ENCODE measurements at regions not wholly inside any gene's neighbourhood (a gene's known extent, or its start where the extent isn't known, plus 50 kb on each side); places are given as distances from the start of the nearest gene placed in this dataset.

DNA sequence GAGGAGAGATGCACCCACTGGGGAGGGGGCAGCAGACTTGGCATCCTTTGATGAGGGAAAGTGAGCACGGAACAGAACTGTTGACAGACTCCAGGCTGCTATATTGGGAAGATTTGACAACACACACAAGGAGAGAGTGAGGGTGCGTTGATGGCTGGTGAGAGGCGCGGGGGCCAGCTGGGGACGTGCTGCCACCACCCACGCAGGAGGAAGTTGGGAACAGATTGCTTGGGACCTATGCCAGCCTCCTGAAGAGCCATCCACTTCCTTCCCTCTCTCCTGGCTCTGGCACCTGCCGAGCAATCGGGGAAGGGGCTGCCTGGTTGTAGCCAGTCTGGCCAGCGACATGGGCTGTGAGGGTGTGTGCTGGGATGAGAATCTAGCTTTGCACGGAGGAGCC is 223.7 kb upstream of the CSF3R start:
- Mint-ChIP-seq H3K4me3 (ENCODE audit: unreplicated experiment) (no peak overlapping the region), H3K9me3 (ENCODE audit: low read depth) (no peaks in the 10 kb centered on the region), H3K27me3 (ENCODE audit: low read depth) (peaks cover 39% of the 10 kb centered on the region), H3K36me3 (ENCODE audit: low read depth) (no peaks in the 10 kb centered on the region), H3K4me1 (ENCODE audit: low read depth) (peaks cover 6% of the 10 kb centered on the region), H3K27ac (ENCODE audit: unreplicated experiment) (no peak overlapping the region)
- DNase-seq (ENCODE audit: low spot score) = no peak
- TF ChIP-seq, protein P1, sequence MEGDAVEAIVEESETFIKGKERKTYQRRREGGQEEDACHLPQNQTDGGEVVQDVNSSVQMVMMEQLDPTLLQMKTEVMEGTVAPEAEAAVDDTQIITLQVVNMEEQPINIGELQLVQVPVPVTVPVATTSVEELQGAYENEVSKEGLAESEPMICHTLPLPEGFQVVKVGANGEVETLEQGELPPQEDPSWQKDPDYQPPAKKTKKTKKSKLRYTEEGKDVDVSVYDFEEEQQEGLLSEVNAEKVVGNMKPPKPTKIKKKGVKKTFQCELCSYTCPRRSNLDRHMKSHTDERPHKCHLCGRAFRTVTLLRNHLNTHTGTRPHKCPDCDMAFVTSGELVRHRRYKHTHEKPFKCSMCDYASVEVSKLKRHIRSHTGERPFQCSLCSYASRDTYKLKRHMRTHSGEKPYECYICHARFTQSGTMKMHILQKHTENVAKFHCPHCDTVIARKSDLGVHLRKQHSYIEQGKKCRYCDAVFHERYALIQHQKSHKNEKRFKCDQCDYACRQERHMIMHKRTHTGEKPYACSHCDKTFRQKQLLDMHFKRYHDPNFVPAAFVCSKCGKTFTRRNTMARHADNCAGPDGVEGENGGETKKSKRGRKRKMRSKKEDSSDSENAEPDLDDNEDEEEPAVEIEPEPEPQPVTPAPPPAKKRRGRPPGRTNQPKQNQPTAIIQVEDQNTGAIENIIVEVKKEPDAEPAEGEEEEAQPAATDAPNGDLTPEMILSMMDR (IDR thresholded peaks at IDR 0.05) = no peak

DNA sequence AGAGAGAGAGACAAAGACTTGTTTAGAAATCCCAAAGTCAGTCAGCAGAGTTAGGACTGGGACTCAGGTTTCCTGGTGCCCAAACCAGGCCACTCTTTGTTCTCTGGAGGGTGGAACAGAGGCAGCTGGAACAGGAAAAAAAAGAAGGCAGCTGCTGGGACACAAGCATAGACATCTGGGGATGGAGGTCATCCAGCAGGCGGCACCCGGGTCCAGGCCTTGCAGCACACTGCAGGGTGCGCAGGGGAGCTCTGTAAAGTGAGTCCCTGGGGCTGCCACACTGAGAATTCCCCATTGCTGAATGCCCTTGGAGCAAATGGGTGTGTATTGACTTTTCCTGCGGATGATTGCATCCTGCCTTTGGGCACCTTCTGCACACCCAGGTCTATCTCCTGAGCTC is 222.9 kb upstream of the CSF3R start:
- Mint-ChIP-seq H3K4me1 (ENCODE audit: low read depth) (peaks cover 6% of the 10 kb centered on the region), H3K27me3 (ENCODE audit: low read depth) (peaks cover 33% of the 10 kb centered on the region), H3K9me3 (ENCODE audit: low read depth) (no peaks in the 10 kb centered on the region), H3K36me3 (ENCODE audit: low read depth) (no peaks in the 10 kb centered on the region), H3K4me3 (ENCODE audit: unreplicated experiment) (no peak overlapping the region), H3K27ac (ENCODE audit: unreplicated experiment) (no peak overlapping the region)
- TF ChIP-seq, protein P1 (IDR thresholded peaks at IDR 0.05) = no peak
- DNase-seq (ENCODE audit: low spot score) = no peak

DNA sequence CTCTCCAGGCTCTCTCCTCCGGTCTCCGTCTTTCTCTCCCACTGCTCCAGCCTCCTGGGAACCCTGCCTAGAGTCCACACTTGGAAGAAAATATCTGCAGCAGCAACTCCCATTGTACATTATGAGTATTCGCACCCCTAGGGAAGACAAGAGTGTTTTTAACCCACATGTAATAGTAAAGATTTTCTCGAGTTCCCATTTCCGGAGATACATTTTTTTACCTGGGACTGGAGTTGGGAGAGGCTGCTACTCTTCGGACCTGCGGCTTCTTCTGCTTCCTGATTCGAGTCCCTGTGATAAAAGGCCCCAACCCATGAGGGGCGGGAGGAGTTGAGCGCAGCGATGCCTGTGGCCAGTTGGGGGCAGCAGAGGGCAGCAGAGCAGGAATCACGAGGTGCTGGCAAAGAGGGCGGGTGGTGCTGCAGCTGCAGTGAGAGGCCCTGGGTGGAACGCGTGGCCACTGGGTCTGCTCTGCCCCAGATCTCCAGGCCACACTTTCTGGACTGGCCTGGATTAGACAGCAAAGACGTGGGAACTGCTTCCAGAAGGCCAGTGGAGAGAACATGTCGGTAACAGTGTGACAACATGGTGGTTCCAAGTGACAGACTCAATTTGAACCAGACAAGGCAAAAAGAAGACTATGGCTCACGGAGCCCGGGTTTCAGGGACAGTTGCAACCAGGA is 221.0 kb upstream of the CSF3R start:
- H3K4me1 Mint-ChIP-seq (ENCODE audit: low read depth) = peaks cover 6% of the 10 kb centered on the region
- peaks cover 35% of the 10 kb centered on the region for H3K27me3 Mint-ChIP-seq (ENCODE audit: low read depth)
- no peak for DNase-seq (ENCODE audit: low spot score)

DNA sequence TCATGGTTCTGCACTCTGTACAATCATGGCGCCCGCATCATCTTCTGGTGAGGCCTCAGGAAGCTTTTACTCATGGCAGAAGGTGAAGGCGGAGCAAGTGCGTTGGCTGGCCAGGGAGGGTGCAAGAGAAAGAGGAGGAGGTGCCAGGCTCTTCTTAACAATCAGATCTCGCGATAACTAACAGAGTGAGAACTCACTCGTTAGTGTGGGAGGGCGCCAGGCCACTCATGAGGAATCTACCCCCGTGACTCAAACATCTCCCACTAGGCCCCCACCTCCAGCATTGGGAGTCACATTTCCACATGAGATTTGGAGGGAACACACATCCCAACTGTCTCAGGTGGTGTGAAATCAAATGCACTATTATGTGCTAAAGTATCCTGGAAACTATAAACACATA is 220.2 kb upstream of the CSF3R start:
- Mint-ChIP-seq H3K27ac (ENCODE audit: unreplicated experiment) (no peak overlapping the region), H3K36me3 (ENCODE audit: low read depth) (no peaks in the 10 kb centered on the region), H3K27me3 (ENCODE audit: low read depth) (peaks cover 39% of the 10 kb centered on the region), H3K9me3 (ENCODE audit: low read depth) (no peaks in the 10 kb centered on the region), H3K4me1 (ENCODE audit: low read depth) (peaks cover 6% of the 10 kb centered on the region), H3K4me3 (ENCODE audit: unreplicated experiment) (no peak overlapping the region)
- TF ChIP-seq, protein P1 (IDR thresholded peaks at IDR 0.05) = no peak
- DNase-seq (ENCODE audit: low spot score) = no peak

More for the DNA sequence above, 221.0 kb upstream of the CSF3R start:
- TF ChIP-seq, protein P1 (IDR thresholded peaks at IDR 0.05) = peak; percentile 84
- Mint-ChIP-seq H3K36me3 (ENCODE audit: low read depth) (no peaks in the 10 kb centered on the region), H3K27ac (ENCODE audit: unreplicated experiment) (no peak overlapping the region), H3K9me3 (ENCODE audit: low read depth) (no peaks in the 10 kb centered on the region), H3K4me3 (ENCODE audit: unreplicated experiment) (no peak overlapping the region)

DNA sequence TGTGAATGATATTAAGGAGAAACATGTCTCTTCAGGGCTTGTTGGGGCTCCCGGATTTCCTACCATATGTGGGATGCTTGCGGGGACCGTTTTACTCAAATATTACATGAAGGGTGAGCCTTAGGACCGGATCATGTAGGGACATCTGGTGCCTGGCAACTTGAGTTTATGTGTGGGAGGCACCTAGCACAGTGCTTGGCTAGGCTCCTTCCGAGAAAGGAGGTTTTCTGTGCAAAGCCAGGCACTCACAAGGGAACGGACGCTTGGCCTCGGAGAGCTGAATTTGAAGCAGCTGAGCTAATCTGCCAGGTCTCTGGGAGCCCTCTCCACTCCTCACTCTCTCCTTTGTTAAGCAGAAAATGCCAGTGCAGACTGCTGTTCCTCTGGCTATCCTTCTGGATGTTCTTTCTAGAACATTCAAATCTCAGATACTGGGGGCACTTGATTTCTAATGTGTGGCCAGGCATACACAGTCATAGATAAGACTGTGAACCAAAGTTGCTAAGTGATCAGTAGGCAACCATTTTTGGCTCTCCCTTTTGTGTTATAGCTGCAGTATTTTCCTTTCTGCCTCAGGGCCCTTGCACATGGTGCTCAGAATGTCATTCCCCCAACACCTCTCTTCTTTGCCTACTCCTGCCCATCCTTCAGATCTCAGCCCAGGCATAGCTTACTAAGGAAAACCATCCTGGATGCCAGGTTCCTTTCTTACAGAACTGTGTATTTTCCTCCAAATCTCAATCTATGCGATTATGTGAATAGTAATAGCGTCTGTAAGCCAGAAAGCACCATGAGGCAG is 216.6 kb upstream of the CSF3R start:
- peaks cover 6% of the 10 kb centered on the region for H3K4me1 Mint-ChIP-seq (ENCODE audit: low read depth)
- H3K36me3 Mint-ChIP-seq (ENCODE audit: low read depth) = no peaks in the 10 kb centered on the region
- no peak overlapping the region for H3K4me3 Mint-ChIP-seq (ENCODE audit: unreplicated experiment)
- no peak overlapping the region for H3K27ac Mint-ChIP-seq (ENCODE audit: unreplicated experiment)
- no peak for DNase-seq (ENCODE audit: low spot score)
- peaks cover 42% of the 10 kb centered on the region for H3K27me3 Mint-ChIP-seq (ENCODE audit: low read depth)
- TF ChIP-seq, protein P1 (IDR thresholded peaks at IDR 0.05) = no peak
- H3K9me3 Mint-ChIP-seq (ENCODE audit: low read depth) = no peaks in the 10 kb centered on the region

Data from chondrocyte (in vitro differentiated cells).